Erythroblast (primary cell): ENCODE measurements at regions not wholly inside any gene's neighbourhood (a gene's known extent, or its start where the extent isn't known, plus 50 kb on each side); places are given as distances from the start of the nearest gene placed in this dataset.
"Not testable (repeated sequence)": the region's sequence is repeated elsewhere in the genome, so short reads cannot be mapped to it uniquely, and the experiment has no call there.

ENCODE experiments used
- DNase-seq, 2 experiments: peaks; one replicate each; lab custom pipeline; 2025; lab: John Stamatoyannopoulos, UW
- GATA1 ChIP-seq: IDR thresholded peaks from 2 replicates; pipeline ENCODE4 v1.6.1; 2011; ENCODE audit warnings: low read depth, mild to moderate bottlenecking, control low read depth, low read length, moderate library complexity
- POLR2A ChIP-seq: IDR thresholded peaks from 2 replicates; pipeline ENCODE4 v1.6.1; 2011; ENCODE audit warnings: mild to moderate bottlenecking, low read length

DNA sequence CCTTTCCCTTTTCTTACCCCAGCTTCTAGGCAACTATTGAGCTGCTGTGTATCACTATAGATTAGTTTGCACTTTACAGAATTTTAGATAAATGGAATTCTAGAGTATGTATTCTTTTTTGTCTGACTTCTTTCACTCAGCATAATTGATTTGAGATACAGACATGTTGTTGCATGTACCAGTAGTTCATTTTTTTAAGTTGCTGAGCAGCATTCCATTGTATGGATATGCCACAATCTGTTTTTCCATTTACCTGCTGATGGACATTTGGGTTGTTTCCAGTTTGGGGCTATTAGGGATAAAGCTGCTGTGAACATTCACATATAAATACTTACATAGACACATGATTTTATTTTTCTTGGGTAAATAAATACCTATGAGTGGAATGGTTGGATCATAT, 135.7 kb downstream of the IGF1 start:
- DNase-seq = no peak
- TF ChIP-seq POLR2A = no peak
- TF ChIP-seq GATA1 = no peak

DNA sequence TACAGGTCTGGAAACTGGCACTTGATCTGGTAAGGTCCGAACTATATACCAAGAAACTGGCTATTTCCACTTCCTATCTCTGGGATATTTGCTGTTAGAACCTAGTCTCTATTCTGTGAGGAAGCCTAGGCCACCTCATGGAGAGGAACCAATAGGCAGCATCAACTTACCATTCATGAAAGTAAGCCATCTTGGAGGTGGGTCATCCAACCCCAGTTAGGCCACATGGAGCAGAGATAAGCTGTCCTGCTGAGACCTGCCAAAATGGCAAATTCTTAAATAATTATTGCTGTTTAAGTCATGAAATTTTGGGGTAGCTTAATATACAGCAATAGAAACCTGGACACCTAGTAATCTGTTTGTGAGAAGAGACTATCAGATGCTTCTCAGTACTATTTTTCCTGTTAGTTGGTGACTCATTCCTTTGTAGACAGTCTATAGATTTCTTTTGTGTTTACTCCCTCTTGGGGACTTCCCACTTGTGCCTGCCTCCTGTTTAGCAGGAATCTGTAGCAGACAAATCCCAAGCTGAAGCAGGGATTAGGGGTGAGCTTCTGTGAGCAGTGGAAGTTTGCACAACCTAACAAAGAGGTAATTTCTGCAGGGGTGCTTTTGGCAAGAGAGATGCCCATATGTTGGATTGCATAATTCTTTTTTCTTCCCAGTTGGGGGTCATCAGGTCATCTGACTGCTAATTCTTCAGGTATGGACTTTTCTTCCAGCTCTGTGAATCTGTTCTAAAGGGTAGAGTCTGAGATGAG, 136.8 kb downstream of the IGF1 start:
- DNase-seq = no peak
- TF ChIP-seq POLR2A (no peak), GATA1 (no peak)

GRCh38 chr12:102342281-102343006, 137.9 kb downstream of the IGF1 start:
- no peak for TF ChIP-seq GATA1
- no peak for TF ChIP-seq POLR2A
- no peak for DNase-seq

DNA sequence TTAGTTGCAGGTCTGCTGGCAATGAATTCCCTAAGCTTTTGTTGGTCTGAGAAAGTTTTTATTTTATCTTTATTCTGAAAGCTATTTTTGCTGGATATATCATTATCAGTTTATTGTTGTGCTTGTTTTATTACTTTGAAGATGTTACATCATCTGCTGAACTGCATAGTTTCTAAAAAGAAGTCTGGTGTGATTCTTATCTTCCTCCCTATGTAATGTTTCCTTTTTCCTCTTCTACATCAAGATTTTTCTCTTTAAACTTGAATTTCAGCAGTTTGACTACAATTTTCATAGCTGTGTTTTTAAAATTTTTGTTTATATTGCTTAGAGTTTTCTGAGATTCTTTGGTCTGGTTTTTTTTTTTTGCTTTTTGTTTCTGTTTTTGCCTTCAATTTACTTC, 137.1 kb upstream of the PMCH start:
- no peak for DNase-seq
- no peak for TF ChIP-seq POLR2A

DNA sequence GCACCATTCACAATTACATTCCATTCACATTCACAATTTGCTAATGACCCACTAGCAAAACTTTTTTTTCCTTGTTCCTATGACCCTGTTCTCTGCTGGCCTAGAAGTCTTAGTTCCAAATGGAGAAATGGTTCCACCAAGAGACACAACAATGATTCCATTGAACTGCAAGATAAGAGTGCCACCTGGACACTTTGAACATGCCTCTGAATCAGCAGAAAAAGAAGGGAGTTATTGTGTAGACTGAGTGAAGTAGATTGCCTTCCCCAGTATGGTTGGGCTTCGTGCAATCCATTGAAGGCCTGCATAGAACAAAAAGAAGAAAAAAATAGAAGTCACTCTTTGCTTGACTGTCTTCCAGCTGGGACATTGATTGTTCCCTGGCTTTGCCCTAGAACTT, 133.8 kb upstream of the PMCH start:
- no peak for TF ChIP-seq POLR2A
- no peak for TF ChIP-seq GATA1
- DNase-seq = no peak

DNA sequence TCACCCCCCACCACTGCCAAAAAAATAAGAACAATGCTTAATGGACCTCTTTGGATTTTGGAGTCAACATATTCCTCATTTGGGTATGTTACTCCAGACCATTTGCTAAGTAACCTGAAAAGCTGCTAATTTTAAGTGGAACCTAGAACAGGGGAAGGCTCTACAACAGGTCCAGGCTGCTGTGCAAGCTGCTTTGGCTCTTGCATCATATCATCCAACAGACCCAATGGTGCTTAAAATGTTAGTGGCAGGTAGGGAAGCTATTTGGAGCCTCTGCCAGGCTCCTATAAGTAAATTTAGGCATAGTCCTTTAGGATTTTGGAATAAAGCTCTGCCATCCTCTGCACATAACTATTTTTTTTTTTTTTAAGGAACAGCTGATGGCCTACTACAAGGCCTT, 132.2 kb upstream of the PMCH start:
- DNase-seq = no peak
- TF ChIP-seq GATA1 (no peak), POLR2A (no peak)

GRCh38 chr12:102326982-102327381, 129.3 kb upstream of the PMCH start:
- DNase-seq = no peak
- no peak for TF ChIP-seq POLR2A
- TF ChIP-seq GATA1 = no peak

GRCh38 chr12:102325108-102325507, 127.5 kb upstream of the PMCH start:
- not testable (repeated sequence) for DNase-seq

DNA sequence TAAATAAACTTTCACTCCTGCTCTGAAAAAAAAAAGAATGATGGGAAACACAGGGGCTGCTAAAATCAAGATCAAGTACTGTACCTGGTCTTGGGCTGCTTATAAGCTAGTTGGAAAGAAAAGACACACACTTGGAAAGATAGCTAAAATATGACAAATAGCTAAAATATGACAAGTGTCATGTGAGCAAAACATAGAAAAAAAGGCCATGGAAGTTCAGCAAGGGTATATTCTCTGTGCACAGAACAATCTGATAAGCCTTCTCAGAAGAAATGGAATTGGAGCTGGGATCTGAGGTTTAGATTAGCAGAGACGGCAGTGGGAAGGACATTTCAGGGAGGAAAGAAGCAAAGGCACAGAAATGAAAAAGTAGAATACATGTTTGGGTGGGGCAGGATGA, 126.2 kb upstream of the PMCH start:
- TF ChIP-seq GATA1 (no peak), POLR2A (no peak)
- DNase-seq = no peak

- DNase-seq = no peak
- TF ChIP-seq GATA1 (no peak), POLR2A (no peak)
These were observed 124.6 kb upstream of the PMCH start for GRCh38 chr12:102322254-102322653.

DNA sequence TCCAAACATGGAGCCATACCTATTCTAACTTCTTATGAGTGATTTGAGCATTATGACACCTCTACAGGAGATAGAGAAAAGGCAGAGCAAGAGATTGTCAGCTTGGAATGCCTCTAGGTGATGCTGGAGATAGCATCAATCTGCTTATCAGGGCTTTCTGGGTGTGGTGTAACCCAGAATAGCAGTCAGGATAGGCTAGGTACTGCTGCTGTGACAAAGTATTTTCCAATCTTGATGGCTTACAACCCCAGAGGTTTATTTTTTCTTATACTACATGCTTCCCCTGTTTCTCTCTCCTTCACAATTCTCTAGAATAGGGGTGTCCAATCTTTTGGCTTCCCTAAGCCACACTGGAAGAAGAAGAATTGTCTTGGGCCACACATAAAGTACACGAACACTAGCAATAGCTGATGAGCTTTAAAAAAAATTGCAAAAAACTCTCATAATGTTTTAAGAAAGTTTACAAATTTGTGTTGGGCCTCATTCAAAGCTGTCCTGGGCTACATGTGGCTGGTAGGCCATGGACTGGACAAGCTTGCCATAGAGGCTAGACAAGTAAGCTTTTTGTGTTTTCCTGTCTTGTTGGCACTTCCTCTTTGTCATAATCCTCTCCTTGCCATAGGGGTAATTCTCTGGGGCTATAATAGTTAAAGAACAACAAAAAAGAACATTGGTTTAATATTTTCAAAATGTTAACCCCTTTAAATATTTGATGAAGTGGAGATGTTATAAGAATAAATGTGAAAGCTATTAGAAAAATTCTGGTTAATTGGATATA, 123.9 kb upstream of the PMCH start:
- no peak for DNase-seq

DNA sequence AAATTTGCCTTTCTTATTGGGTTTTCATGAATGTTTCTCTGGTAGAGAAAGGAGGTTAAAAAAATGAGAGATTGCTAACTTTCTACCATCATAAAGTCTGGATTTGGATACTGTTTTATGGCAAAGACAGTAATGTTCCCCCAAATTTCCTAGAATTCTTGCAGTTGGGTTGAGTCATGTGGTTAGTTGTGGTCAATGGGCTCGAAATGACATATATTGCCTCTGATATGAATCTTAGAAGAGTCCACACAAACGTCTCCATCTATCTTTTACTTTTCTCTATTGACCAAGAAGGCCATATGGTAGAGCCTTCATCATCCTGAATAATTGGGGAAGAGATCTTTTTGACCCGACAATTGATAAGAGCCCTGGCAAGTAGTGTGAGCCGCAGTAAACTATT, 119.5 kb upstream of the PMCH start:
- TF ChIP-seq GATA1 = no peak
- TF ChIP-seq POLR2A = no peak

More for the DNA sequence above, 123.9 kb upstream of the PMCH start:
- TF ChIP-seq GATA1 = no peak
- no peak for TF ChIP-seq POLR2A

GRCh38 chr12:102316723-102317122, 119.1 kb upstream of the PMCH start:
- no peak for DNase-seq
- TF ChIP-seq GATA1 (no peak), POLR2A (no peak)

More for the DNA sequence above, 119.5 kb upstream of the PMCH start:
- no peak for DNase-seq

- no peak for DNase-seq
These were observed 117.2 kb upstream of the PMCH start for GRCh38 chr12:102314821-102315220.

DNA sequence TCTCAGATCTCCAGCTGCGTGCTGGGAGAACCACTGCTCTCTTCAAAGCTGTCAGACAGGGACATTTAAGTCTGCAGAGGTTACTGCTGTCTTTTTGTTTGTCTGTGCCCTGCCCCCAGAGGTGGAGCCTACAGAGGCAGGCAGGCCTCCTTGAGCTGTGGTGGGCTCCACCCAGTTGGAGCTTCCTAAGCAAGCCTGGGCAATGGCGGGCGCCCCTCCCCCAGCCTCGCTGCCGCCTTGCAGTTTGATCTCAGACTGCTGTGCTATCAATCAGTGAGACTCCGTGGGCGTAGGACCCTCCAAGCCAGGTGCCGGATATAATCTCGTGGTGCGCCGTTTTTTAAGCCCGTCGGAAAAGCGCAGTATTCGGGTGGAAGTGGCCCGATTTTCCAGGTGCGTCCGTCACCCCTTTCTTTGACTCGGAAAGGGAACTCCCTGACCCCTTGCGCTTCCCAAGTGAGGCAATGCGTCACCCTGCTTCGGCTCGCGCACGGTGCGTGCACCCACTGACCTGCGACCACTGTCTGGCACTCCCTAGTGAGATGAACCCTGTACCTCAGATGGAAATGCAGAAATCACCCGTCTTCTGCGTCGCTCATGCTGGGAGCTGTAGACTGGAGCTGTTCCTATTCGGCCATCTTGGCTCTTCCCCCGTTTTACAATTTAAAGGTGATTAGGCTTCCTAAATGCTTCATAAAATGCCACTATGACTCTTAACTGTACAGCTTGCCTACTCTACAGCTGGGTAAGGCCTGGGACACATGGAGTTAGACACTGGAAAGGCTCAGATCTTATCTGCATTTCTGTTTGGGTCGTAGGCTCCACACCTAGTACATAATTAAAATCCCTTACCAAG, 115.7 kb upstream of the PMCH start:
- not testable (repeated sequence) for DNase-seq

More at GRCh38 chr12:102314821-102315220, 117.2 kb upstream of the PMCH start:
- TF ChIP-seq POLR2A (no peak), GATA1 (no peak)
